Suprapubic skin (tissue), 3 donors: ENCODE measurements at regions not wholly inside any gene's neighbourhood (a gene's known extent, or its start where the extent isn't known, plus 50 kb on each side); places are given as distances from the start of the nearest gene placed in this dataset.

ENCODE experiments used
- CTCF ChIP-seq, 2 donors: fragments of 200-600 bp in 1 of 2; fragments of 450-650 bp in 1 of 2; sonication (generic) in 1 of 2; IDR thresholded peaks; one replicate each; pipeline ENCODE4 v1.5.1; 2016 to 2019; ENCODE audit warnings: antibody characterized with exemption in 2 of 2, mild to moderate bottlenecking in 1 of 2, moderate library complexity in 1 of 2
- POLR2AphosphoS5 ChIP-seq, 3 donors: sonication (generic); formaldehyde crosslinking; IDR thresholded peaks; one replicate each; pipeline ENCODE4 v1.6.1; 2017; ENCODE audit warnings: antibody characterized with exemption in 3 of 3

GRCh38 chr4:66130042-66130441 is 459.8 kb upstream of the EPHA5 start:
- TF ChIP-seq CTCF (IDR thresholded peaks at IDR 0.05), result no peak
- no peak for TF ChIP-seq POLR2AphosphoS5 (IDR thresholded peaks at IDR 0.05)
